MG63 (cell line): ENCODE measurements at regions not wholly inside any gene's neighbourhood (a gene's known extent, or its start where the extent isn't known, plus 50 kb on each side); places are given as distances from the start of the nearest gene placed in this dataset.

Experiments
- DNase-seq: peaks from one replicate; pipeline ENCODE4 v3.0.0-alpha.2; 2020
- H3K27me3 ChIP-seq: fragments of 250-450 bp; sonication (Bioruptor Pico); 2 replicates; pipeline ENCODE4 v1.5.1; 2020; ENCODE audit warnings: mild to moderate bottlenecking, moderate library complexity
- H3K36me3 ChIP-seq: fragments of 250-450 bp; sonication (Bioruptor Pico); 2 replicates; pipeline ENCODE4 v1.5.1; 2020; ENCODE audit warnings: mild to moderate bottlenecking, moderate library complexity
- H3K4me3 ChIP-seq: fragments of 250-450 bp; sonication (Bioruptor Pico); 2 replicates; pipeline ENCODE4 v1.5.1; 2020; ENCODE audit warnings: mild to moderate bottlenecking, moderate library complexity
- H3K9me3 ChIP-seq: fragments of 250-450 bp; sonication (Bioruptor Pico); 2 replicates; pipeline ENCODE4 v1.5.1; 2020; ENCODE audit warnings: mild to moderate bottlenecking, moderate library complexity

- H3K36me3 ChIP-seq = no peaks in the 10 kb centered on the region
- no peaks in the 10 kb centered on the region for H3K9me3 ChIP-seq
- no peak for DNase-seq
These were observed 190.5 kb downstream of the DICER1 start for GRCh38 chr14:94966868-94967267.

GRCh38 chr14:94966344-94966743 is 191.0 kb downstream of the DICER1 start:
- H3K9me3 ChIP-seq = no peaks in the 10 kb centered on the region
- no peaks in the 10 kb centered on the region for H3K36me3 ChIP-seq
- H3K4me3 ChIP-seq = no peak overlapping the region
- no peak for DNase-seq
- H3K27me3 ChIP-seq = no peaks in the 10 kb centered on the region

More at GRCh38 chr14:94966868-94967267, 190.5 kb downstream of the DICER1 start:
- no peaks in the 10 kb centered on the region for H3K27me3 ChIP-seq
- no peak overlapping the region for H3K4me3 ChIP-seq

GRCh38 chr14:94965551-94966313 is 191.6 kb downstream of the DICER1 start:
- no peaks in the 10 kb centered on the region for H3K27me3 ChIP-seq
- H3K36me3 ChIP-seq = no peaks in the 10 kb centered on the region
- H3K4me3 ChIP-seq = no peak overlapping the region
- H3K9me3 ChIP-seq = no peaks in the 10 kb centered on the region
- no peak for DNase-seq

GRCh38 chr14:94964931-94965330 is 192.4 kb downstream of the DICER1 start:
- no peaks in the 10 kb centered on the region for H3K9me3 ChIP-seq
- DNase-seq = no peak
- no peaks in the 10 kb centered on the region for H3K27me3 ChIP-seq
- H3K36me3 ChIP-seq = no peaks in the 10 kb centered on the region
- H3K4me3 ChIP-seq = no peak overlapping the region

- no peak for DNase-seq
- Histone ChIP-seq H3K27me3 (no peaks in the 10 kb centered on the region), H3K4me3 (no peak overlapping the region), H3K9me3 (no peaks in the 10 kb centered on the region), H3K36me3 (no peaks in the 10 kb centered on the region)
These were observed 193.1 kb downstream of the DICER1 start for GRCh38 chr14:94964181-94964580.

- Histone ChIP-seq H3K36me3 (no peaks in the 10 kb centered on the region), H3K9me3 (no peaks in the 10 kb centered on the region), H3K4me3 (no peak overlapping the region), H3K27me3 (no peaks in the 10 kb centered on the region)
- no peak for DNase-seq
These were observed 193.1 kb upstream of the GSC start for GRCh38 chr14:94963051-94963450.

GRCh38 chr14:94962166-94962575 is 192.3 kb upstream of the GSC start:
- Histone ChIP-seq H3K4me3 (no peak overlapping the region), H3K27me3 (no peaks in the 10 kb centered on the region), H3K36me3 (no peaks in the 10 kb centered on the region), H3K9me3 (no peaks in the 10 kb centered on the region)
- DNase-seq = no peak

GRCh38 chr14:94961386-94962165 is 191.7 kb upstream of the GSC start:
- no peak overlapping the region for H3K4me3 ChIP-seq
- DNase-seq = no peak
- no peaks in the 10 kb centered on the region for H3K27me3 ChIP-seq

GRCh38 chr14:94960285-94961001 is 190.5 kb upstream of the GSC start:
- no peak for DNase-seq
- Histone ChIP-seq H3K27me3 (no peaks in the 10 kb centered on the region), H3K4me3 (no peak overlapping the region), H3K36me3 (no peaks in the 10 kb centered on the region), H3K9me3 (no peaks in the 10 kb centered on the region)

More at GRCh38 chr14:94961386-94962165, 191.7 kb upstream of the GSC start:
- Histone ChIP-seq H3K9me3 (no peaks in the 10 kb centered on the region), H3K36me3 (no peaks in the 10 kb centered on the region)

GRCh38 chr14:94953541-94954260 is 183.8 kb upstream of the GSC start:
- Histone ChIP-seq H3K27me3 (no peaks in the 10 kb centered on the region), H3K36me3 (no peaks in the 10 kb centered on the region), H3K9me3 (no peaks in the 10 kb centered on the region), H3K4me3 (no peak overlapping the region)
- DNase-seq = no peak

- H3K36me3 ChIP-seq = no peaks in the 10 kb centered on the region
- no peaks in the 10 kb centered on the region for H3K9me3 ChIP-seq
- H3K27me3 ChIP-seq = no peaks in the 10 kb centered on the region
- no peak overlapping the region for H3K4me3 ChIP-seq
- DNase-seq = no peak
These were observed 182.2 kb upstream of the GSC start for GRCh38 chr14:94952097-94952496.

- Histone ChIP-seq H3K4me3 (no peak overlapping the region), H3K9me3 (no peaks in the 10 kb centered on the region), H3K36me3 (no peaks in the 10 kb centered on the region), H3K27me3 (no peaks in the 10 kb centered on the region)
- DNase-seq = no peak
These were observed 176.3 kb upstream of the GSC start for GRCh38 chr14:94946244-94946643.

GRCh38 chr14:94945615-94946014 is 175.7 kb upstream of the GSC start:
- no peaks in the 10 kb centered on the region for H3K27me3 ChIP-seq
- no peaks in the 10 kb centered on the region for H3K9me3 ChIP-seq
- DNase-seq = no peak
- no peak overlapping the region for H3K4me3 ChIP-seq
- H3K36me3 ChIP-seq = no peaks in the 10 kb centered on the region

- H3K27me3 ChIP-seq = no peaks in the 10 kb centered on the region
- no peaks in the 10 kb centered on the region for H3K36me3 ChIP-seq
- H3K9me3 ChIP-seq = no peaks in the 10 kb centered on the region
- no peak for DNase-seq
- no peak overlapping the region for H3K4me3 ChIP-seq
These were observed 174.8 kb upstream of the GSC start for GRCh38 chr14:94944636-94945258.

- no peak for DNase-seq
- H3K9me3 ChIP-seq = no peaks in the 10 kb centered on the region
These were observed 172.7 kb upstream of the GSC start for GRCh38 chr14:94942601-94943000.

GRCh38 chr14:94941311-94941710 is 171.4 kb upstream of the GSC start:
- H3K27me3 ChIP-seq = no peaks in the 10 kb centered on the region
- DNase-seq = no peak
- no peak overlapping the region for H3K4me3 ChIP-seq
- H3K9me3 ChIP-seq = no peaks in the 10 kb centered on the region
- no peaks in the 10 kb centered on the region for H3K36me3 ChIP-seq

More at GRCh38 chr14:94942601-94943000, 172.7 kb upstream of the GSC start:
- Histone ChIP-seq H3K27me3 (no peaks in the 10 kb centered on the region), H3K4me3 (no peak overlapping the region), H3K36me3 (no peaks in the 10 kb centered on the region)
